ENCODE measurements at regions not wholly inside any gene's neighbourhood (a gene's known extent, or its start where the extent isn't known, plus 50 kb on each side); places are given as distances from the start of the nearest gene placed in this dataset.
"Not testable (repeated sequence)": the region's sequence is repeated elsewhere in the genome, so short reads cannot be mapped to it uniquely, and the experiment has no call there.

GRCh38 chr7:32790766-32791430 is 100.7 kb downstream of the KBTBD2 start:
- TF ChIP-seq TAF1, SPI1 (IDR thresholded peaks at IDR 0.05; ENCODE audit: low read depth, low read length): not testable (repeated sequence)
